ENCODE measurements at regions not wholly inside any gene's neighbourhood (a gene's known extent, or its start where the extent isn't known, plus 50 kb on each side); places are given as distances from the start of the nearest gene placed in this dataset.

DNA sequence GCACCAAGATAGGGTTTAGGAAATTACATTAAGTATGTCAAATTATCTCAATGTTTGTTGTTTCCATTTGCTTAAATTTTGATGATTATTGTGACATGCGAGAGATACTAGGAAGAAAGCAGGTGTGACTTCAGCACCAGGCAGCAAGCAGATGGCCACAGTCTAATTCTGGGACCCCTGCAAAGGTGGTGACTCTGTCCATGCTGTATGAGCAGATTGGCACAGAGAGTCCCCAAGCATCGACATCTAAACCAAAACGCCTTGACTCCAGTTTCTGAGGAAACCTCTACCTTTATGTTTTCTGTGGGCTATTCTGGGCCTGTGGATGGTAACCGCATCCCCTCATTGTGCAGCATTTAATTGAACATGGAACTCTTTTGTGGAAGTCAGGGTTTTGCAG, 670.1 kb upstream of the TMEM132C start:
- TF ChIP-seq CTCF (IDR thresholded peaks at IDR 0.05) (no peak), POLR2A (IDR thresholded peaks at IDR 0.05) (no peak)
